Cardiac septum (tissue), 1 donor: ENCODE measurements at regions not wholly inside any gene's neighbourhood (a gene's known extent, or its start where the extent isn't known, plus 50 kb on each side); places are given as distances from the start of the nearest gene placed in this dataset. TPM values are rescaled to one million over a fixed set of nuclear protein-coding genes. Genes with fewer than 3 reads are reported as not detected.

Experiments
- DNase-seq: peaks from one replicate; pipeline ENCODE4 v3.0.0-alpha.2; 2020; ENCODE audit warnings: low spot score
- intact Hi-C: fragments of 100-400 bp; cut with DNase I; formaldehyde crosslinking; loops from one replicate; pipeline ENCODE4 v1.14.0; 2022
- microRNA-seq: library from miRNA; unstranded; fragments of <30 nt; microRNA quantifications from one replicate; pipeline ENCODE4 v1.2.0, GENCODE V29; 2020
- donor health status: DM: no; HTN: no; CAD: no.

- intact Hi-C loops: no loop called here
- DNase-seq: no peak
Measured at GRCh38 chr2:56130463-56131070, 53.2 kb upstream of the CCDC85A start.

- intact Hi-C loops: loop anchor here (2.0 kb wide), 1 partner anchor 413 kb away; no protein-coding TSS in a partner anchor
Measured at GRCh38 chr2:56132138-56132537, 51.7 kb upstream of the CCDC85A start.

DNA sequence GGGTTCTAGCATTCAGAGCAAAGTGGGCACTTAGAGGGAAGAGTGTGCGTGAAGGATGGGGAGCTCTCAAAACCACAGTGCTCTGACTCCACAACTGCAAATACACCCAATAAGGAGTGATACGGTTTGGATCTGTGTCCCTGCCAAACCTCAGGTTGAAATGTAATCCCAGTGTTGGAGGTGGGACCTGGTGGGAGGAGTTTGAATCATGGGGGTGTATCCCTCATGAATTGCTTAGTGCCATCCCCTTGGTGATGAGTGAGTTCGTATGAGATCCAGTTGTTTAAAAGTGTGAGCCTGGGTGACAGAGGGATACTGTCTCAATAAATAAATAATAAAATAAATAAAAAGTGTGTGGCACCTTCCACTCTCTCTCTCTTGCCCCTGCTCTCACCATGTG lies 50.3 kb upstream of the CCDC85A start:
- intact Hi-C loops: loop anchor here (2.0 kb wide), 1 partner anchor 415 kb away; no protein-coding TSS in a partner anchor
- DNase-seq: no peak

More at GRCh38 chr2:56132138-56132537, 51.7 kb upstream of the CCDC85A start:
- DNase-seq: no peak

- no peak for DNase-seq
- intact Hi-C loops: loop anchor here (2.0 kb wide), 1 partner anchor 415 kb away; no protein-coding TSS in a partner anchor
Measured at GRCh38 chr2:56133931-56134629, 49.7 kb upstream of the CCDC85A start.

Small RNA genes in the stretch of these regions (microRNA-seq; reads per million reads assigned to microRNA genes)
- gene MIR216A (8.5 reads per million, percentile 20 among the genes with 10 or more reads in this experiment), gene MIR216B (not detected), gene MIR217 (8.0 reads per million, percentile 18 among the genes with 10 or more reads in this experiment)
